ENCODE measurements at regions not wholly inside any gene's neighbourhood (a gene's known extent, or its start where the extent isn't known, plus 50 kb on each side); places are given as distances from the start of the nearest gene placed in this dataset.

- Histone ChIP-seq H3K79me2 (ENCODE audit: low read length) (no peaks in the 10 kb centered on the region), H3K9me3 (ENCODE audit: insufficient read depth, low read length) (no peaks in the 10 kb centered on the region), H2AFZ (ENCODE audit: low read depth, low read length) (no peak overlapping the region), H3K4me3 (ENCODE audit: low read length) (no peak overlapping the region), H3K9ac (ENCODE audit: low read length) (no peak overlapping the region), H3K27me3 (ENCODE audit: low read depth, low read length) (no peaks in the 10 kb centered on the region), H3K4me2 (ENCODE audit: low read length) (no peak overlapping the region), H4K20me1 (ENCODE audit: insufficient read depth, low read length) (no peaks in the 10 kb centered on the region), H3K36me3 (replicated peaks; ENCODE audit: low read depth, low read length) (no peaks in the 10 kb centered on the region), H3K4me1 (ENCODE audit: low read length) (no peaks in the 10 kb centered on the region), H3K27ac (ENCODE audit: low read length) (no peak overlapping the region)
- TF ChIP-seq EZH2phosphoT487 (IDR thresholded peaks at IDR 0.05; ENCODE audit: low read depth) (no peak), CTCF (IDR thresholded peaks at IDR 0.05; ENCODE audit: low read depth, low read length) (no peak)
These were observed 155.4 kb upstream of the BMP2 start for GRCh38 chr20:6611911-6612605.

GRCh38 chr20:6606651-6607050, 160.8 kb upstream of the BMP2 start:
- no peaks in the 10 kb centered on the region for H4K20me1 ChIP-seq (ENCODE audit: insufficient read depth, low read length)
- H3K4me3 ChIP-seq (ENCODE audit: low read length), result no peak overlapping the region
- H3K79me2 ChIP-seq (ENCODE audit: low read length), result no peaks in the 10 kb centered on the region
- H2AFZ ChIP-seq (ENCODE audit: low read depth, low read length), result no peak overlapping the region
- H3K9me3 ChIP-seq (ENCODE audit: insufficient read depth, low read length), result no peaks in the 10 kb centered on the region
- no peak overlapping the region for H3K4me2 ChIP-seq (ENCODE audit: low read length)
- no peak overlapping the region for H3K27ac ChIP-seq (ENCODE audit: low read length)
- TF ChIP-seq CTCF (IDR thresholded peaks at IDR 0.05; ENCODE audit: low read depth, low read length) (no peak), EZH2phosphoT487 (IDR thresholded peaks at IDR 0.05; ENCODE audit: low read depth) (no peak)
- no peaks in the 10 kb centered on the region for H3K36me3 ChIP-seq (replicated peaks; ENCODE audit: low read depth, low read length)
- H3K9ac ChIP-seq (ENCODE audit: low read length), result no peak overlapping the region
- H3K27me3 ChIP-seq (ENCODE audit: low read depth, low read length), result no peaks in the 10 kb centered on the region; the same call in 1 of the 2 replicates
- H3K4me1 ChIP-seq (ENCODE audit: low read length), result no peaks in the 10 kb centered on the region

GRCh38 chr20:6605055-6605935, 162.2 kb upstream of the BMP2 start:
- Histone ChIP-seq H3K4me2 (ENCODE audit: low read length) (no peak overlapping the region), H3K9ac (ENCODE audit: low read length) (no peak overlapping the region), H3K79me2 (ENCODE audit: low read length) (no peaks in the 10 kb centered on the region), H3K27ac (ENCODE audit: low read length) (no peak overlapping the region), H3K27me3 (ENCODE audit: low read depth, low read length) (no peaks in the 10 kb centered on the region; the same call in 1 of the 2 replicates), H3K4me3 (ENCODE audit: low read length) (no peak overlapping the region), H2AFZ (ENCODE audit: low read depth, low read length) (no peak overlapping the region), H3K4me1 (ENCODE audit: low read length) (no peaks in the 10 kb centered on the region), H4K20me1 (ENCODE audit: insufficient read depth, low read length) (no peaks in the 10 kb centered on the region), H3K9me3 (ENCODE audit: insufficient read depth, low read length) (no peaks in the 10 kb centered on the region), H3K36me3 (replicated peaks; ENCODE audit: low read depth, low read length) (no peaks in the 10 kb centered on the region)
- no peak for TF ChIP-seq CTCF (IDR thresholded peaks at IDR 0.05; ENCODE audit: low read depth, low read length)
- no peak for TF ChIP-seq EZH2phosphoT487 (IDR thresholded peaks at IDR 0.05; ENCODE audit: low read depth)

- Histone ChIP-seq H2AFZ (ENCODE audit: low read depth, low read length) (no peak overlapping the region), H3K4me2 (ENCODE audit: low read length) (no peak overlapping the region), H3K9me3 (ENCODE audit: insufficient read depth, low read length) (no peaks in the 10 kb centered on the region), H3K9ac (ENCODE audit: low read length) (no peak overlapping the region), H3K27ac (ENCODE audit: low read length) (no peak overlapping the region), H4K20me1 (ENCODE audit: insufficient read depth, low read length) (no peaks in the 10 kb centered on the region), H3K36me3 (replicated peaks; ENCODE audit: low read depth, low read length) (no peaks in the 10 kb centered on the region), H3K27me3 (ENCODE audit: low read depth, low read length) (no peaks in the 10 kb centered on the region; the same call in 1 of the 2 replicates), H3K4me1 (ENCODE audit: low read length) (no peaks in the 10 kb centered on the region), H3K79me2 (ENCODE audit: low read length) (no peaks in the 10 kb centered on the region), H3K4me3 (ENCODE audit: low read length) (no peak overlapping the region)
- TF ChIP-seq EZH2phosphoT487 (IDR thresholded peaks at IDR 0.05; ENCODE audit: low read depth) (no peak), CTCF (IDR thresholded peaks at IDR 0.05; ENCODE audit: low read depth, low read length) (no peak)
These were observed 163.3 kb upstream of the BMP2 start for GRCh38 chr20:6604179-6604578.
